ENCODE measurements at regions not wholly inside any gene's neighbourhood (a gene's known extent, or its start where the extent isn't known, plus 50 kb on each side); places are given as distances from the start of the nearest gene placed in this dataset.

GRCh38 chr2:221034973-221035372, 537.1 kb downstream of the EPHA4 start:
- Histone ChIP-seq H3K36me3 (no peaks in the 10 kb centered on the region), H3K27ac (no peak overlapping the region), H3K27me3 (no peaks in the 10 kb centered on the region), H3K9me3 (no peaks in the 10 kb centered on the region), H3K4me3 (no peak overlapping the region), H3K4me1 (no peaks in the 10 kb centered on the region)
- DNase-seq (ENCODE audit: extremely low spot score in 2 of 2): no peak
- no peak for TF ChIP-seq POLR2AphosphoS5 (IDR thresholded peaks at IDR 0.05; ENCODE audit: insufficient read depth in 1 of 2, low read depth in 1 of 2)
- TF ChIP-seq POLR2A (IDR thresholded peaks at IDR 0.05): no peak
- TF ChIP-seq, protein P1, sequence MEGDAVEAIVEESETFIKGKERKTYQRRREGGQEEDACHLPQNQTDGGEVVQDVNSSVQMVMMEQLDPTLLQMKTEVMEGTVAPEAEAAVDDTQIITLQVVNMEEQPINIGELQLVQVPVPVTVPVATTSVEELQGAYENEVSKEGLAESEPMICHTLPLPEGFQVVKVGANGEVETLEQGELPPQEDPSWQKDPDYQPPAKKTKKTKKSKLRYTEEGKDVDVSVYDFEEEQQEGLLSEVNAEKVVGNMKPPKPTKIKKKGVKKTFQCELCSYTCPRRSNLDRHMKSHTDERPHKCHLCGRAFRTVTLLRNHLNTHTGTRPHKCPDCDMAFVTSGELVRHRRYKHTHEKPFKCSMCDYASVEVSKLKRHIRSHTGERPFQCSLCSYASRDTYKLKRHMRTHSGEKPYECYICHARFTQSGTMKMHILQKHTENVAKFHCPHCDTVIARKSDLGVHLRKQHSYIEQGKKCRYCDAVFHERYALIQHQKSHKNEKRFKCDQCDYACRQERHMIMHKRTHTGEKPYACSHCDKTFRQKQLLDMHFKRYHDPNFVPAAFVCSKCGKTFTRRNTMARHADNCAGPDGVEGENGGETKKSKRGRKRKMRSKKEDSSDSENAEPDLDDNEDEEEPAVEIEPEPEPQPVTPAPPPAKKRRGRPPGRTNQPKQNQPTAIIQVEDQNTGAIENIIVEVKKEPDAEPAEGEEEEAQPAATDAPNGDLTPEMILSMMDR (IDR thresholded peaks at IDR 0.05): no peak
- intact Hi-C loops (cut with DNase I): no loop called here

GRCh38 chr2:221042926-221043325, 529.2 kb downstream of the EPHA4 start:
- intact Hi-C loops (cut with DNase I): no loop called here
- Histone ChIP-seq H3K4me1 (no peaks in the 10 kb centered on the region), H3K36me3 (no peaks in the 10 kb centered on the region), H3K27ac (no peak overlapping the region), H3K4me3 (no peak overlapping the region), H3K27me3 (no peaks in the 10 kb centered on the region), H3K9me3 (no peaks in the 10 kb centered on the region)
- DNase-seq (ENCODE audit: extremely low spot score in 2 of 2): no peak
- TF ChIP-seq, protein P1 (IDR thresholded peaks at IDR 0.05): no peak
- TF ChIP-seq POLR2A (IDR thresholded peaks at IDR 0.05) (no peak), POLR2AphosphoS5 (IDR thresholded peaks at IDR 0.05; ENCODE audit: insufficient read depth in 1 of 2, low read depth in 1 of 2) (no peak)

- no peaks in the 10 kb centered on the region for H3K36me3 ChIP-seq
- intact Hi-C loops (cut with DNase I): no loop called here
- no peak for DNase-seq (ENCODE audit: extremely low spot score in 2 of 2)
- no peak overlapping the region for H3K27ac ChIP-seq
- no peak overlapping the region for H3K4me3 ChIP-seq
- no peaks in the 10 kb centered on the region for H3K9me3 ChIP-seq
- TF ChIP-seq POLR2A (IDR thresholded peaks at IDR 0.05) (no peak), POLR2AphosphoS5 (IDR thresholded peaks at IDR 0.05; ENCODE audit: insufficient read depth in 1 of 2, low read depth in 1 of 2) (no peak)
- TF ChIP-seq, protein P1 (IDR thresholded peaks at IDR 0.05): no peak
- no peaks in the 10 kb centered on the region for H3K4me1 ChIP-seq
- H3K27me3 ChIP-seq: no peaks in the 10 kb centered on the region
Observed at GRCh38 chr2:221044781-221045180, 527.3 kb downstream of the EPHA4 start.

DNA sequence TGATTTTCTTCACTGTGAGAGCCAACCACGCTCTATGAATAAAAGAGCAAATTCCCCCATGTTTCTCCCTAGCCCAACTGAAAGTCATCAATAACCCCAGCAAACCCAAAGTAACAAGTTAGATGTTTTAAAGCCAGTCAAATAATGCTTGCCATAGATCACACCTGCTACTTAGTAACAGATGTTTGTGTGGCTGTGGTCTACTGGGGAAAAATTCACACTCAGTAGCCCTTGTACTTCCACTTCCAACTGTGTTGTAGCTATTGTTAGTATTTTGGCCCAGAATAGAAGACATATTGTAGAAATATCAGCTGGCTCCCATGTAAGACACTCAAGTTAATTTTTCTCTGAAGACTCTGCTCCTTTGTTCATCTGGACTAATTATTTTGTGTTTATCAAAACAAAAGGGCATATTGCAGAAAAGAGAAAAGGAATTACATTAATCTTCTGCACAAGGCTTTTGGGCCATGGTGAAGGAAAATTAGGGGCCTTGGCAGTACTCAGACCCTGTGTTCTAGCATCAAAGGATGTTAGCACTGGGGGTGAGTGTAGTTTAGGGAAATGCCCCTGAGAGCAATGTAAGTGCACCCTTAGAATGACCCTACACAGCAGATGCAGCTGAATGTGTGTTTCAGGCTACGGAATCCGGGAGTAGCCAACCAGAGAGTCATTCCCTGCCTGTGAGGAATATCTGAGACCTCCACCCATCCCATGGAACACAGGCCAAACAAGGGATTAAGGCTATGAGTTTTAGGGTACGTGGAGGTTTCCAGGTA, 521.9 kb downstream of the EPHA4 start:
- Histone ChIP-seq H3K9me3 (no peaks in the 10 kb centered on the region), H3K36me3 (no peaks in the 10 kb centered on the region), H3K27ac (no peak overlapping the region), H3K4me1 (no peaks in the 10 kb centered on the region), H3K4me3 (no peak overlapping the region), H3K27me3 (no peaks in the 10 kb centered on the region)
- TF ChIP-seq, protein P1 (IDR thresholded peaks at IDR 0.05): no peak
- TF ChIP-seq POLR2AphosphoS5 (IDR thresholded peaks at IDR 0.05; ENCODE audit: insufficient read depth in 1 of 2, low read depth in 1 of 2) (no peak), POLR2A (IDR thresholded peaks at IDR 0.05) (no peak)
- DNase-seq (ENCODE audit: extremely low spot score in 2 of 2): no peak
- intact Hi-C loops (cut with DNase I): no loop called here

GRCh38 chr2:221051162-221051561, 520.9 kb downstream of the EPHA4 start:
- H3K27ac ChIP-seq: no peak overlapping the region
- no peak for DNase-seq (ENCODE audit: extremely low spot score in 2 of 2)
- no peaks in the 10 kb centered on the region for H3K36me3 ChIP-seq
- no peaks in the 10 kb centered on the region for H3K9me3 ChIP-seq
- H3K27me3 ChIP-seq: no peaks in the 10 kb centered on the region
- H3K4me3 ChIP-seq: no peak overlapping the region
- TF ChIP-seq, protein P1 (IDR thresholded peaks at IDR 0.05): no peak
- TF ChIP-seq POLR2AphosphoS5 (IDR thresholded peaks at IDR 0.05; ENCODE audit: insufficient read depth in 1 of 2, low read depth in 1 of 2) (no peak), POLR2A (IDR thresholded peaks at IDR 0.05) (no peak)
- H3K4me1 ChIP-seq: no peaks in the 10 kb centered on the region
- intact Hi-C loops (cut with DNase I): no loop called here
